ENCODE measurements at regions not wholly inside any gene's neighbourhood (a gene's known extent, or its start where the extent isn't known, plus 50 kb on each side); places are given as distances from the start of the nearest gene placed in this dataset.

DNA sequence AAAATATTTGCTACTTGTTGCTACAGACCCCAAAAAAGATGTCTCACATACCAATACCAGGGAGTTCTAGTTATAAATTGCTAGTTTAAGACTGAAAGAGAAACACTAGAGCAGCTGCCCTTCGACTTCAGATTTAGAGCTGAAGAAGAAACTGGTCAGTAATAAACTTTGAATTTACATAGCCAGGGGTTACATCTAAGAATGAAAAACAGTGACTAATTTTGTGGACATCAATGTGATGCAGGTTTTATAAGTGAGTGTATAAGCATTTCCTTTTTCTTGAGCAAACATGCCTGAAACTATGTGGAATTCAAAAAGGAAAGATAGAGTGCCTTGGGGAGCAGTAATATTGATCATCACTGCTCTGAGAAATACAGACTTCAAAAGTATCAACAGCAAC is 724.9 kb upstream of the MIR17HG start:
- TF ChIP-seq, protein P1, sequence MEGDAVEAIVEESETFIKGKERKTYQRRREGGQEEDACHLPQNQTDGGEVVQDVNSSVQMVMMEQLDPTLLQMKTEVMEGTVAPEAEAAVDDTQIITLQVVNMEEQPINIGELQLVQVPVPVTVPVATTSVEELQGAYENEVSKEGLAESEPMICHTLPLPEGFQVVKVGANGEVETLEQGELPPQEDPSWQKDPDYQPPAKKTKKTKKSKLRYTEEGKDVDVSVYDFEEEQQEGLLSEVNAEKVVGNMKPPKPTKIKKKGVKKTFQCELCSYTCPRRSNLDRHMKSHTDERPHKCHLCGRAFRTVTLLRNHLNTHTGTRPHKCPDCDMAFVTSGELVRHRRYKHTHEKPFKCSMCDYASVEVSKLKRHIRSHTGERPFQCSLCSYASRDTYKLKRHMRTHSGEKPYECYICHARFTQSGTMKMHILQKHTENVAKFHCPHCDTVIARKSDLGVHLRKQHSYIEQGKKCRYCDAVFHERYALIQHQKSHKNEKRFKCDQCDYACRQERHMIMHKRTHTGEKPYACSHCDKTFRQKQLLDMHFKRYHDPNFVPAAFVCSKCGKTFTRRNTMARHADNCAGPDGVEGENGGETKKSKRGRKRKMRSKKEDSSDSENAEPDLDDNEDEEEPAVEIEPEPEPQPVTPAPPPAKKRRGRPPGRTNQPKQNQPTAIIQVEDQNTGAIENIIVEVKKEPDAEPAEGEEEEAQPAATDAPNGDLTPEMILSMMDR (IDR thresholded peaks at IDR 0.05; ENCODE audit: insufficient read depth, missing control alignments): no peak
- DNase-seq (ENCODE audit: insufficient read length, low spot score) (no peak), FAIRE-seq (no peak)

DNA sequence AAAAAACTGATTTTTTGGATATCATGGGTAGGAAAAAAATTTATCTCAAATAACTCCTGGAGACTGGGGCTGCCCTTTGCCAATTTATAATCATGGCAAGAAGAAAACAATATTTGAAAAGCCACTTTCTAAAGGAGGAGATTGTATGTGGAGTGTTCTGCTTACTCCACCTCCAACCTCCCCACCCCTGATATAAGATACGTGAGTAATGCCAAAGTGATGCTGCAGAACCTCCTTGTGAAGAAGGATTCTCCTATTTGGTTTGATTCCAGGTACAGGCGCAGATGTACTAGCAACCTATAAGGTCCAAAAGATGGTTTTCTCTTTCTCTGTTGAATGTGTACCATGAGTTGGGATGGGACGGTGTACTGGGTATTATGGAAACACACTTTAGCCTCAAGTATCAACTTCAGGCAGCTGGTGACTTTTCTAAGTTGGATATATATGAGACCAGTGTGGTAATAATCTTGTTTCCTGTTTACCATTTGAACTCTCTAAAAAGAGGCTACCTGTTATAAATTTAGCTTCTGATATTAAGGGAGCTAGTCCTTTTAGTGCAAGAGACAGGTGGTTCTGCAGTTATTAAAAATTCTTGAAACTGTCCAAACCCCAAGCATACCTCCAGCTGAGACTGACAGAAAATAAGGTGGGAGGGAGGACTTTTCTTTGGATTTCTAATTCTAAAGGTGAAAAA is 724.0 kb upstream of the MIR17HG start:
- FAIRE-seq (no peak), DNase-seq (ENCODE audit: insufficient read length, low spot score) (no peak)
- TF ChIP-seq, protein P1 (IDR thresholded peaks at IDR 0.05; ENCODE audit: insufficient read depth, missing control alignments): no peak

DNA sequence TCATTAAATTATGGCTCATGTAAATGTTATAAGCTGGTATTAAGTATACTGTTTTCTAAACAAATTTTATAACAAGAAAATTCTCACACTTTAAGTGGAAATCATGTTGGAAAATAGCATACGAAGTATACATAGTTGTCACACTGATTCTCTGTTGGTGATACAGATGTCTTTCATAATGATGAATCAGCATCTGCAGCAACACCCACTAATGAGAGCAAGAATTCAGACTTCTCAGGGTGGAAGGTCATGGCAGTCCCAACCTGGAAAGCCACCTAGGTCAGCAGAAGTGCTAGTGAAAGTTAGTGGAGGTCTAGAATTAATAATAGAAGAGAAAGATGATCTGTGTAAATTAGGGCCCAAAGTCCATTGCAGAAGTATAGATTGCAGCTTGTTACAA is 719.7 kb upstream of the MIR17HG start:
- DNase-seq (ENCODE audit: insufficient read length, low spot score) (no peak), FAIRE-seq (no peak)
- TF ChIP-seq, protein P1 (IDR thresholded peaks at IDR 0.05; ENCODE audit: insufficient read depth, missing control alignments): no peak

DNA sequence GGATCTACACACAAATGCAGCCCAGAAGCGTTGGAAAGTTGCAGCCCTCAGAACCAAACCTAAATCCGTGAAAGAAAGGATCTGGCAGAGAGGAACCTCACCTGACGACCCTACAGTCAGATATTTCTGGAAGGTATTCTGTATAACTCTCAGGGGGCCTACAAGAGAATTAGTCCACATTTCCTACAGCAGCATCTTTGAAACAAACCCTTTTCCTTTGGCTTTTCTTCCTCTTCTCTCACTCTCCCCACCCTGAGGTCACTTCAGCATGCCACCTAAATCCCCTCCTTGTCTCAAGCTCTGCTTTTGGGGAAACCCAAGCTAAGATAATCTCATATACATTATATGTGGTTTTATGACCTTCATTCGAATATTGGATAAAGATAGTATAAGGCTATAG is 719.0 kb upstream of the MIR17HG start:
- TF ChIP-seq, protein P1 (IDR thresholded peaks at IDR 0.05; ENCODE audit: insufficient read depth, missing control alignments): no peak
- FAIRE-seq: no peak
- DNase-seq (ENCODE audit: insufficient read length, low spot score): no peak

DNA sequence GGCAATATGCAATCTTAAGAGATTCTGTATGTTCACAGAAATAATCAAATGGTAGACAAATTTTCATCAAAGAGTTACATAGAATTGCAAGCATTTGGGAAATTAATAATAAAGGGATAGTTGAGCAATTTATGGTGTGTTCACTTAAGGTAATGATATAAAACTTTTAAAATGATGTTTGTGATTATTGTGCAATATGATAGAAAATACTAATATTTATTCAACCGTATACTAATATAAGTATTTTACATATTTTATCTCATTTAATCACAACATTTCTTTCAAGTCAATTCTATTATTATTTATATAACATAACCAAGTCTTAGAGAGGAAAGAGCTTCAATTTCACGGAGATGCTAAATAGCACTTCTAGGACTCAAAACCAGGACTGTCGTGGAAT is 716.8 kb upstream of the MIR17HG start:
- DNase-seq (ENCODE audit: insufficient read length, low spot score) (no peak), FAIRE-seq (no peak)
- TF ChIP-seq, protein P1 (IDR thresholded peaks at IDR 0.05; ENCODE audit: insufficient read depth, missing control alignments): no peak

DNA sequence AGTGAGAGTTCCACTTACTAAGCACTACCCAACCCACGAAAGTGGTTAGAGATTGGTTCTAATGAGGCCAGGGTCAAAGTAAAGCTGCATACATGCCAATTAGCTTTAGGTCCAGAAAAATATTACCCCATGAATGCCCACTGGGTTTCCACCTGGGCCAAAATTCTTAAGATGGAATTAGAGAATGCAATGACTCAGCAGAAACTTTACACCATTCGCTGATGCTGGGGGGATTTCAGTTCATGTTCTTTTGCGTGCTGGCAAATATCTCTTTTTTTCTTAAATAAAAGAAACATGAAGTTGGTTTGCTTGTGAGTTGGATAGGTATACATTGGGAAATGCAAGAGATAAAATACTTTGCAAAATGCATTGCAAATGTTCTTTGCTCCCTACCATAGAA is 715.3 kb upstream of the MIR17HG start:
- TF ChIP-seq, protein P1 (IDR thresholded peaks at IDR 0.05; ENCODE audit: insufficient read depth, missing control alignments): no peak
- FAIRE-seq: no peak
- no peak for DNase-seq (ENCODE audit: insufficient read length, low spot score)

DNA sequence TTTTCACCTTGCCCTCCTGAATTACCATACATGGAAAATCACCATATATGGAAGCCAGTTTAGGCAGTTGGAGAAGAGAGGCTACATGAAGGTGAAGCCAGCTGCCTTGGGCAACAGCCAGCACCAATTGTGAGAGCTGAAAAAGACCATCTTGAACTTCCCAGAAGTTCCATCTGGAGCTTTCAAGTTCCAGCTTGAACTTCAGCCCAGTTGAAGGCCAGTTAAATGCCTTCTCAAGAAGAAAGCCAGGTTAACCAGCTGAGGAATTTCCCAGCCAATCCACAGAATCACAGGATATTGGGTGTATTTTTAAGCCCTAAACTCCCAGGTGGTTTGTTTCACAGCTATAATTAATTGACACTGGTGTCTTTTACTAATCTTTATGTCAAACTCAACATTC is 713.6 kb upstream of the MIR17HG start:
- DNase-seq (ENCODE audit: insufficient read length, low spot score) (no peak), FAIRE-seq (no peak)
- TF ChIP-seq, protein P1 (IDR thresholded peaks at IDR 0.05; ENCODE audit: insufficient read depth, missing control alignments): no peak
